ENCODE measurements at regions not wholly inside any gene's neighbourhood (a gene's known extent, or its start where the extent isn't known, plus 50 kb on each side); places are given as distances from the start of the nearest gene placed in this dataset.

DNA sequence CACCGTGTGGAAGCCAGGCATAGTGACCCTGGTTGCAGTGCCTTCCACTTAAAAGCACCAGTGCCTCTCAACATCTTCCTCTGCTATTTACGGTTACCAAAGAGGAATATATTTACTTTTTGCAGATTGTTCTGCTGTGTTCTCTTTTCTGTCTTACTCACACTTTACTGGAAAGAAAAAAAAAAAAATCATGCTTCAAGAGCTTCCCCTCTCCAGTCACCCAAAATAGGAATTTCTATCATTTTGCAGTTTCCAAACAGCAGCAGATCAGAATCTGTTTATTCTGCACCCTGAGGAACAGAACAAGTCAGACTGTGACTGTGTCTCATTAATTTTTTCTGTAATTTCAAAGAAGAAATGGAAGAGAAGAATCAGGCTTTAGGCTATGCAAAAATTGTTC is 96.1 kb downstream of the KCNJ2 start:
- CTCF ChIA-PET (ENCODE audit: partially characterized antibody): interaction anchor here (0.8 kb wide), 1 partner anchor 1394 kb away, joined by 7 read pairs; no protein-coding TSS in a partner anchor
- Histone ChIP-seq H2AK5ac (ENCODE audit: low read depth, low read length) (no peak overlapping the region), H3K27me3 (replicated peaks in 1 of 4; ENCODE audit: control insufficient read depth in 3 of 4, extremely low read depth in 1 of 4, insufficient read depth in 3 of 4, low read length in 3 of 4) (no peaks in the 10 kb centered on the region)

More for the DNA sequence above, 96.1 kb downstream of the KCNJ2 start:
- H2BK20ac ChIP-seq (ENCODE audit: low read length): no peak overlapping the region
- H2AFZ ChIP-seq (ENCODE audit: low read length): no peak overlapping the region
- FAIRE-seq (no peak), DNase-seq (ENCODE audit: low read depth in 1 of 2, low spot score in 2 of 2) (no peak)
- no peak overlapping the region for H3K23ac ChIP-seq (ENCODE audit: insufficient read length)
- WGBS, 2 experiments (ENCODE audit: extremely low coverage in 1 of 2, insufficient coverage in 1 of 2, insufficient read length in 1 of 2, insufficient replicate concordance in 2 of 2, low coverage in 1 of 2, low lambda C conversion rate in 2 of 2, missing lambda C conversion rate in 1 of 2): 91% methylated on average over 2 of the region's 2 CpGs; no CpG with 5 or more reads in 1 of the 2 experiments
- no peak overlapping the region for H3K4ac ChIP-seq (replicated peaks; ENCODE audit: insufficient read length, low read depth, low read length)
- no peak overlapping the region for H3K4me3 ChIP-seq (ENCODE audit: extremely low read depth in 1 of 4, insufficient read depth in 2 of 4, low read depth in 3 of 4, low read length in 4 of 4)
- no peaks in the 10 kb centered on the region for H3K4me1 ChIP-seq (replicated peaks in 1 of 4; ENCODE audit: control insufficient read depth in 3 of 4, insufficient read depth in 4 of 4, low read length in 3 of 4)
- H4K20me1 ChIP-seq (replicated peaks in 1 of 2; ENCODE audit: control insufficient read depth in 1 of 2, insufficient read depth in 2 of 2, low read length in 2 of 2): no peaks in the 10 kb centered on the region
- H2BK120ac ChIP-seq (replicated peaks; ENCODE audit: low read depth, low read length): no peak overlapping the region
- no peak overlapping the region for H3K18ac ChIP-seq (ENCODE audit: extremely low read depth, low read length)
- POLR2A ChIA-PET (ENCODE audit: partially characterized antibody): no interaction called here
- H2BK15ac ChIP-seq (ENCODE audit: low read length): no peak overlapping the region
- H4K8ac ChIP-seq (ENCODE audit: extremely low read depth, insufficient read depth, low read length): no peak overlapping the region
- no peak overlapping the region for H3K14ac ChIP-seq (ENCODE audit: insufficient read length)
- no peak overlapping the region for H3K56ac ChIP-seq (replicated peaks; ENCODE audit: insufficient read length, low read depth, low read length)
- no peak overlapping the region for H3K4me2 ChIP-seq (ENCODE audit: insufficient read depth in 1 of 2, low read depth in 2 of 2, low read length in 2 of 2)
- no peak for TF ChIP-seq CREB1 (IDR thresholded peaks at IDR 0.05)
- no peak for TF ChIP-seq NANOG (IDR thresholded peaks at IDR 0.05; ENCODE audit: insufficient read depth, low read depth, low read length, poor library complexity, severe bottlenecking)
- TF ChIP-seq CBX8 (IDR thresholded peaks at IDR 0.05; ENCODE audit: borderline replicate concordance, low read depth, low read length): no peak
- no peak overlapping the region for H3K9ac ChIP-seq (replicated peaks in 1 of 4; ENCODE audit: extremely low read depth in 1 of 4, low read depth in 3 of 4, low read length in 3 of 4)
- no peak overlapping the region for H4K5ac ChIP-seq (ENCODE audit: insufficient read length, low read depth, low read length)
- no peak overlapping the region for H2BK5ac ChIP-seq (ENCODE audit: low read depth, low read length)
- H3K23me2 ChIP-seq (ENCODE audit: low read depth, low read length): no peaks in the 10 kb centered on the region
- no peak overlapping the region for H3K27ac ChIP-seq (ENCODE audit: low read depth, low read length)
- H3K36me3 ChIP-seq (ENCODE audit: control insufficient read depth in 2 of 4, insufficient read depth in 4 of 4, low read length in 3 of 4): no peaks in the 10 kb centered on the region
- H2BK12ac ChIP-seq (ENCODE audit: low read depth, low read length): no peak overlapping the region
- no peaks in the 10 kb centered on the region for H3K79me1 ChIP-seq (ENCODE audit: low read depth, low read length)
- no peaks in the 10 kb centered on the region for H3K9me3 ChIP-seq (ENCODE audit: insufficient read depth in 2 of 2, low read depth in 1 of 2, low read length in 1 of 2)
- H3K79me2 ChIP-seq (ENCODE audit: control insufficient read depth in 1 of 2, insufficient read depth in 2 of 2, low read length in 2 of 2): no peaks in the 10 kb centered on the region
- no peak overlapping the region for H4K91ac ChIP-seq (replicated peaks; ENCODE audit: insufficient read length, low read length)
